ENCODE measurements at regions not wholly inside any gene's neighbourhood (a gene's known extent, or its start where the extent isn't known, plus 50 kb on each side); places are given as distances from the start of the nearest gene placed in this dataset.

DNA sequence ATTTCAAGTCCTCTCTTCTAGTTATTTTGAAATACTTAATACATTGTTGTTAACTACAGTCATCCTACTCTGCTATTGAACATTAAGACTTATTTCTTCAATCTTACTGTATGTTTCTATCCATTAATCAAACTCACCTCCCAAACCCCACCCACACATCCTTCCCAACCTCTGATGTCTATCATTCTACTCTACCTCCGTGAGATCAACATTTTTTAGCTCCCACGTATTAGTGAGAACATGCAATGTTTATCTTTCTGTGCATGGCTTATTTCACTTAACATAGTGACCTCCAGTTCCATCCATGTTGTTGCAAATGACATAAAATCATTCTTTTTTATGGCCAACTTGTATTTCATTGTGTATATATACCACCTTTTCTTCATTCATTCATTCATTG is 236.6 kb upstream of the CTNNB1 start:
- Histone ChIP-seq H3K4me1 (ENCODE audit: control insufficient read depth, insufficient read depth, low read length) (no peaks in the 10 kb centered on the region), H3K9ac (ENCODE audit: low read length in 2 of 2) (no peak overlapping the region), H3K36me3 (ENCODE audit: control insufficient read depth in 2 of 2, insufficient read depth in 2 of 2, low read length in 2 of 2) (no peaks in the 10 kb centered on the region), H3K27me3 (ENCODE audit: control insufficient read depth in 1 of 2, insufficient read depth in 2 of 2, low read length in 2 of 2) (no peaks in the 10 kb centered on the region), H3K4me3 (ENCODE audit: low read length in 2 of 2) (no peak overlapping the region), H3K9me3 (ENCODE audit: control insufficient read depth in 2 of 2, low read length in 2 of 2) (no peaks in the 10 kb centered on the region), H3K27ac (ENCODE audit: low read length) (no peak overlapping the region)

- Histone ChIP-seq H3K36me3 (ENCODE audit: control insufficient read depth in 2 of 2, insufficient read depth in 2 of 2, low read length in 2 of 2) (no peaks in the 10 kb centered on the region), H3K9me3 (ENCODE audit: control insufficient read depth in 2 of 2, low read length in 2 of 2) (no peaks in the 10 kb centered on the region), H3K9ac (ENCODE audit: low read length in 2 of 2) (no peak overlapping the region), H3K4me1 (ENCODE audit: control insufficient read depth, insufficient read depth, low read length) (peaks cover 26% of the 10 kb centered on the region), H3K4me3 (ENCODE audit: low read length in 2 of 2) (no peak overlapping the region), H3K27ac (ENCODE audit: low read length) (no peak overlapping the region), H3K27me3 (ENCODE audit: control insufficient read depth in 1 of 2, insufficient read depth in 2 of 2, low read length in 2 of 2) (no peaks in the 10 kb centered on the region)
Measured at GRCh38 chr3:40968666-40969065, 230.6 kb upstream of the CTNNB1 start.

GRCh38 chr3:40969341-40969740 is 230.0 kb upstream of the CTNNB1 start:
- no peak overlapping the region for H3K9ac ChIP-seq (ENCODE audit: low read length in 2 of 2)
- no peaks in the 10 kb centered on the region for H3K27me3 ChIP-seq (ENCODE audit: control insufficient read depth in 1 of 2, insufficient read depth in 2 of 2, low read length in 2 of 2)
- H3K27ac ChIP-seq (ENCODE audit: low read length), result no peak overlapping the region
- H3K36me3 ChIP-seq (ENCODE audit: control insufficient read depth in 2 of 2, insufficient read depth in 2 of 2, low read length in 2 of 2), result no peaks in the 10 kb centered on the region
- no peak overlapping the region for H3K4me3 ChIP-seq (ENCODE audit: low read length in 2 of 2)
- H3K9me3 ChIP-seq (ENCODE audit: control insufficient read depth in 2 of 2, low read length in 2 of 2), result no peaks in the 10 kb centered on the region
- peaks cover 26% of the 10 kb centered on the region for H3K4me1 ChIP-seq (ENCODE audit: control insufficient read depth, insufficient read depth, low read length)

GRCh38 chr3:40969756-40970466 is 229.4 kb upstream of the CTNNB1 start:
- Histone ChIP-seq H3K27me3 (ENCODE audit: control insufficient read depth in 1 of 2, insufficient read depth in 2 of 2, low read length in 2 of 2) (no peaks in the 10 kb centered on the region), H3K36me3 (ENCODE audit: control insufficient read depth in 2 of 2, insufficient read depth in 2 of 2, low read length in 2 of 2) (no peaks in the 10 kb centered on the region), H3K4me1 (ENCODE audit: control insufficient read depth, insufficient read depth, low read length) (peaks cover 26% of the 10 kb centered on the region)

DNA sequence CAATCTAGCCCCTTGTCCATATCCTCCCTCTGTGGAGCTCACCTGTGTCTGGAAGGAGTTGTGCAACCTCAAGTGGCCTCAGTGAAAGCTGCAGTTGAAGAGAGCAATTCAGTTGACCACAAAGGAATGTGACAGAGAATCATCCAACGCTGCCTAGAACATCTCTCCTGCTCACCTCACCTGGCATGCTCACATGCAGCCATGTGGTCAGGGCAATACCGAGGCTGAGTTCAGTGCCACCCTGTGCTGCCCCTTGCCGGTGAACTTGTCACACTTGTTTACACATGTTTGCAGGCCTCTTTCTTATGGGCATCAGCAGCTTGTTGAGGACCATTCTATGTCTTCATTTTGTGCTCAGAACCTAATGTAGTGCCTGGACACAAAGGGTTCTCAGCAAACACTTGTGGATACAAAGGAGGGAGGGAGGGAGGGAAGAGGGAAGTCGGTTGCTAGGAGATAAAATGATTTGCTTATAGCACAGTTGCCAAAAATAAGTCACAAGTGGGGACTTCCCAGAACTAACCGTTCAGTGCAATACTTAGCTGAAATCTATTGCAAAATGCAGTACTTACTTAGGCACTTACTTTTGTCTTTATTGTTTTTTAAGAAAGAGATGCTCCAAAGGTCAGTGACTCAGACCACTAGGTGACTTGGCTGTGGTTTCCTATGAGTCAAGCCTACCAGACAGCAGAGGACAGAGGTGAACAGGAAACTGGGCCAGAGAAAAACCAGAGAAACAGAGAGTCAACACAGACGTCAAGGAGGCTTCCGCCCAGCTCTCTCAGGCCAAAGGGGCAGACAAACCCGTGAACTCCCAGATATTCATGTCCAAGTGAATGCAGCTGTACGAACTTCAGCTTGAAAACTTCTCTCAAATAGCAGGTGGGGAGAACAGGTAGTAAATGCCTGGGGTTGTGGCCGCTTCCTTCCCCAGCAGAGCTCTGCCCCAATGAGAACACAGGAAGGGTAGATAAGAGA is 227.8 kb upstream of the CTNNB1 start:
- Histone ChIP-seq H3K4me1 (ENCODE audit: control insufficient read depth, insufficient read depth, low read length) (peaks cover 36% of the 10 kb centered on the region), H3K36me3 (ENCODE audit: control insufficient read depth in 2 of 2, insufficient read depth in 2 of 2, low read length in 2 of 2) (no peaks in the 10 kb centered on the region)

More at GRCh38 chr3:40969756-40970466, 229.4 kb upstream of the CTNNB1 start:
- Histone ChIP-seq H3K4me3 (ENCODE audit: low read length in 2 of 2) (no peak overlapping the region), H3K9ac (ENCODE audit: low read length in 2 of 2) (no peak overlapping the region), H3K27ac (ENCODE audit: low read length) (no peak overlapping the region), H3K9me3 (ENCODE audit: control insufficient read depth in 2 of 2, low read length in 2 of 2) (no peaks in the 10 kb centered on the region)

GRCh38 chr3:40972350-40972749 is 227.0 kb upstream of the CTNNB1 start:
- H3K4me3 ChIP-seq (ENCODE audit: low read length in 2 of 2), result no peak overlapping the region
- H3K27ac ChIP-seq (ENCODE audit: low read length), result peak overlapping the region; percentile 55
- H3K9ac ChIP-seq (ENCODE audit: low read length in 2 of 2), result no peak overlapping the region
- peaks cover 36% of the 10 kb centered on the region for H3K4me1 ChIP-seq (ENCODE audit: control insufficient read depth, insufficient read depth, low read length)
- no peaks in the 10 kb centered on the region for H3K27me3 ChIP-seq (ENCODE audit: control insufficient read depth in 1 of 2, insufficient read depth in 2 of 2, low read length in 2 of 2)
- H3K9me3 ChIP-seq (ENCODE audit: control insufficient read depth in 2 of 2, low read length in 2 of 2), result no peaks in the 10 kb centered on the region
- no peaks in the 10 kb centered on the region for H3K36me3 ChIP-seq (ENCODE audit: control insufficient read depth in 2 of 2, insufficient read depth in 2 of 2, low read length in 2 of 2)

More for the DNA sequence above, 227.8 kb upstream of the CTNNB1 start:
- H3K27ac ChIP-seq (ENCODE audit: low read length), result peak overlapping the region; percentile 55
- H3K4me3 ChIP-seq (ENCODE audit: low read length in 2 of 2), result peak overlapping the region in 1 of 2 donors; percentile 52
- H3K9ac ChIP-seq (ENCODE audit: low read length in 2 of 2), result no peak overlapping the region
- no peaks in the 10 kb centered on the region for H3K9me3 ChIP-seq (ENCODE audit: control insufficient read depth in 2 of 2, low read length in 2 of 2)
- no peaks in the 10 kb centered on the region for H3K27me3 ChIP-seq (ENCODE audit: control insufficient read depth in 1 of 2, insufficient read depth in 2 of 2, low read length in 2 of 2)

DNA sequence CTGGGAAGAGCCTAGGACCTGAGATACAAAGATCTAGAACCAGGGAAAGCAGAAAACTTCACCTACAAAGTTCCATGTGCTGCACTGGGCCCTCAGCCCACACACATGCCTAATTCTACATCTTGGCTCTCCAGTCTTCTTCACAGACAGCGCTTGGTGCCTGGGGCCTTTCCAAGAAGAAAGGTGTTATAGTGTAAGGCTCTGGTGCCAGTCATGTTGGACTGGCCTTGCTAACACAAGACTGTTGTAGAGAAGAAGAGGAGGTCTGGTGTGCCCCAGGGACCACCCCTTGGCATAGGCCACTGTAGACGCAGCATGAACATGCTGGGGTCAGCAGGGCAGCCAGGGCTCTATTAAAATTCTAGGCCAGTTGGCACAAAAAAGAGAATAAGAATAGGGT is 226.2 kb upstream of the CTNNB1 start:
- H3K27ac ChIP-seq (ENCODE audit: low read length), result no peak overlapping the region
- H3K27me3 ChIP-seq (ENCODE audit: control insufficient read depth in 1 of 2, insufficient read depth in 2 of 2, low read length in 2 of 2), result no peaks in the 10 kb centered on the region
- no peaks in the 10 kb centered on the region for H3K9me3 ChIP-seq (ENCODE audit: control insufficient read depth in 2 of 2, low read length in 2 of 2)
- no peaks in the 10 kb centered on the region for H3K36me3 ChIP-seq (ENCODE audit: control insufficient read depth in 2 of 2, insufficient read depth in 2 of 2, low read length in 2 of 2)
- peaks cover 36% of the 10 kb centered on the region for H3K4me1 ChIP-seq (ENCODE audit: control insufficient read depth, insufficient read depth, low read length)
- no peak overlapping the region for H3K9ac ChIP-seq (ENCODE audit: low read length in 2 of 2)
- no peak overlapping the region for H3K4me3 ChIP-seq (ENCODE audit: low read length in 2 of 2)

DNA sequence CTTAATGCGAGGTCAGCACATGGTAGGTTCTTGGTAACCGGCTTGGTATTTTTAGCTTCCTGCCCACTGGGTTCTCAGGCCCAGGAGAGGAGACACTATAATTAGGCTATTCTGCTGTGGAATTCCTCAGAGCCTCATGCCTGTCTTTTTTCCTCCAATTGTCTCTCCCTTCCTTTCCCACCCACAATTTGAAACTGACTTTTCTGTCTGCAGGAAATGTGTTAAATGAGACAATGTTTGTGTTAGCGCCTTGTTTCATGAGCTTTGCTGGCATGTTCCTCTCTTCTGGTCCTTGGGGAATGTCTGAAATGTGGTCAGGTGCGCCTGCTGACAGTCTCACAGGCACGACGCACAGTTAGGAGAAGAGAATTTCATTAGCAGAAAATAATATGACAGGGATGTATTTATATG is 223.6 kb upstream of the CTNNB1 start:
- no peaks in the 10 kb centered on the region for H3K9me3 ChIP-seq (ENCODE audit: control insufficient read depth in 2 of 2, low read length in 2 of 2)
- peaks cover 32% of the 10 kb centered on the region for H3K4me1 ChIP-seq (ENCODE audit: control insufficient read depth, insufficient read depth, low read length)
- no peaks in the 10 kb centered on the region for H3K27me3 ChIP-seq (ENCODE audit: control insufficient read depth in 1 of 2, insufficient read depth in 2 of 2, low read length in 2 of 2)
- H3K4me3 ChIP-seq (ENCODE audit: low read length in 2 of 2), result no peak overlapping the region
- H3K36me3 ChIP-seq (ENCODE audit: control insufficient read depth in 2 of 2, insufficient read depth in 2 of 2, low read length in 2 of 2), result no peaks in the 10 kb centered on the region
- H3K9ac ChIP-seq (ENCODE audit: low read length in 2 of 2), result no peak overlapping the region
- no peak overlapping the region for H3K27ac ChIP-seq (ENCODE audit: low read length)

DNA sequence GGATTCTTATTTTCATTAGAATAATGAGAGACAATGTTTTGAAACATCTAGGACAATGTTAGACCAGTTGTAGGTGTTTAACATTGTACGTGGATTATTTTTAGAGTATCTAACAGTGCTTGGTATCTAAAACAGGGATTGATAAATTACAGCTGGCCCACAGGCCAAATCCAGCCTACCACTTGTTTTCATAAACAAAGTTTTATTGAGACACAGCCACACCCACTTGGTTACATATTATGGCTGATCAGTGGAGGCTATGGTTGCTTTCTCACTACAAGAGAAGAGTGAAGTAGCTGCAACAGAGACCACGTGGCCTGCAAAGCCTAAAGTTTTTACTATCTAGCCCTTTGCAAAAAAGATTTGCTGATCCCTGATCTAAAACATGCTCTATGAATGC is 223.1 kb upstream of the CTNNB1 start:
- H3K4me3 ChIP-seq (ENCODE audit: low read length in 2 of 2), result no peak overlapping the region
- no peaks in the 10 kb centered on the region for H3K27me3 ChIP-seq (ENCODE audit: control insufficient read depth in 1 of 2, insufficient read depth in 2 of 2, low read length in 2 of 2)
- no peak overlapping the region for H3K27ac ChIP-seq (ENCODE audit: low read length)
- H3K9ac ChIP-seq (ENCODE audit: low read length in 2 of 2), result no peak overlapping the region
- H3K4me1 ChIP-seq (ENCODE audit: control insufficient read depth, insufficient read depth, low read length), result peaks cover 27% of the 10 kb centered on the region
- no peaks in the 10 kb centered on the region for H3K9me3 ChIP-seq (ENCODE audit: control insufficient read depth in 2 of 2, low read length in 2 of 2)
- H3K36me3 ChIP-seq (ENCODE audit: control insufficient read depth in 2 of 2, insufficient read depth in 2 of 2, low read length in 2 of 2), result no peaks in the 10 kb centered on the region

DNA sequence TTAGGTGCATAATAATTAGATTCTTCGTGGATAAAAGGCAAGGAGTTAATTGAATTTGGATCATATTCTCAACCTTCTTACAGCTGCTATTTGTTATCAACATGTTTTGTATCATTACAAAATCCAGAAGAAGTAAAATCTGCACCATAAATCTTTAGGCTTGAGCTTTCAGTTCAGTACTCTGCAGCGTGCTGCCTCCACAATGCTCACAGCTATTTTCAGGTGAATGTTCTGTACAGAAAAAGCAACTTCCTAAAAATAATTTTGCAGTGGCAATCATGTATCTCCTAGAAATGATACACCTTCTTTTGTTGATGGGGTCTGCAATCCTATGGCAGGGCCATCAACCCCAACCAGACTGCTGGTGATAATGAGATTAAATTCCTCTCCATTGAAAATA is 220.9 kb upstream of the CTNNB1 start:
- no peaks in the 10 kb centered on the region for H3K27me3 ChIP-seq (ENCODE audit: control insufficient read depth in 1 of 2, insufficient read depth in 2 of 2, low read length in 2 of 2)
- no peak overlapping the region for H3K27ac ChIP-seq (ENCODE audit: low read length)
- H3K36me3 ChIP-seq (ENCODE audit: control insufficient read depth in 2 of 2, insufficient read depth in 2 of 2, low read length in 2 of 2), result no peaks in the 10 kb centered on the region
- H3K4me3 ChIP-seq (ENCODE audit: low read length in 2 of 2), result no peak overlapping the region
- H3K9me3 ChIP-seq (ENCODE audit: control insufficient read depth in 2 of 2, low read length in 2 of 2), result no peaks in the 10 kb centered on the region
- peaks cover 9% of the 10 kb centered on the region for H3K4me1 ChIP-seq (ENCODE audit: control insufficient read depth, insufficient read depth, low read length)
- H3K9ac ChIP-seq (ENCODE audit: low read length in 2 of 2), result no peak overlapping the region
